WERI-Rb-1 (cell line): ENCODE measurements at regions not wholly inside any gene's neighbourhood (a gene's known extent, or its start where the extent isn't known, plus 50 kb on each side); places are given as distances from the start of the nearest gene placed in this dataset.
"Not testable (repeated sequence)": the region's sequence is repeated elsewhere in the genome, so short reads cannot be mapped to it uniquely, and the experiment has no call there.

ENCODE experiments used
- DNase-seq: peaks from one replicate; pipeline ENCODE4 v3.0.0-alpha.2; 2020
- H3K27ac ChIP-seq: fragments of 250-450 bp; sonication (Bioruptor Pico); 2 replicates; pipeline ENCODE4 v1.5.1; 2020; ENCODE audit warnings: mild to moderate bottlenecking, moderate library complexity
- H3K27me3 ChIP-seq: fragments of 250-450 bp; sonication (Bioruptor Pico); 2 replicates; pipeline ENCODE4 v1.5.1; 2021; ENCODE audit warnings: mild to moderate bottlenecking, low read depth, moderate library complexity; ENCODE audit not compliant: insufficient read depth, severe bottlenecking
- H3K36me3 ChIP-seq: fragments of 250-450 bp; sonication (Bioruptor Pico); 2 replicates; pipeline ENCODE4 v1.5.1; 2020; ENCODE audit warnings: mild to moderate bottlenecking, moderate library complexity
- H3K4me3 ChIP-seq: 2 replicates; pipeline ENCODE4 v1.5.1; 2011; ENCODE audit warnings: low read depth, mild to moderate bottlenecking, control low read depth, low read length
- H3K9me3 ChIP-seq: fragments of 250-450 bp; sonication (Bioruptor Pico); 2 replicates; pipeline ENCODE4 v1.5.1; 2021; ENCODE audit warnings: mild to moderate bottlenecking, moderate library complexity; ENCODE audit not compliant: severe bottlenecking
- TF ChIP-seq, protein P1 (sequence below): IDR thresholded peaks from 2 replicates; pipeline ENCODE4 v1.5.1; 2011; ENCODE audit warnings: low read depth, mild to moderate bottlenecking, control low read depth, inconsistent platforms, low read length

DNA sequence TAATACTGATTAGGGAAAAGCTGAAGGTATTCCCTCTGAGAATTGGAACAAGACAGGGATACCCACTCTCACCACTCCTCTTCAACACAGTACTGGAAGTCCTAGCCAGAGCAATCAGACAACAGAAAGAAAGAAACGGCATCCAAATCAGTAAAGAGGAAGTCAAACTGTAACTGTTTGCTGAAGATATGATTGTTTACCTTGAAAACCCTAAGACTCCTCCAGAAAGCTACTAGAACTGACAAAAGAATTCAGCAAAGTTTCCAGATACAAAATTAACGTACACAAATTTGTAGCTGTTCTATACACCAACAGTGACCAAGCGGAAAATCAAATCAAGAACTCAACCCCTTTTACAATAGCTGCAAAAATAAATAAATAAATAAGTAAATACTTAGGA, 78.6 kb downstream of the EXTL2 start:
- no peak overlapping the region for H3K4me3 ChIP-seq
- H3K9me3 ChIP-seq: no peaks in the 10 kb centered on the region
- TF ChIP-seq, protein P1, sequence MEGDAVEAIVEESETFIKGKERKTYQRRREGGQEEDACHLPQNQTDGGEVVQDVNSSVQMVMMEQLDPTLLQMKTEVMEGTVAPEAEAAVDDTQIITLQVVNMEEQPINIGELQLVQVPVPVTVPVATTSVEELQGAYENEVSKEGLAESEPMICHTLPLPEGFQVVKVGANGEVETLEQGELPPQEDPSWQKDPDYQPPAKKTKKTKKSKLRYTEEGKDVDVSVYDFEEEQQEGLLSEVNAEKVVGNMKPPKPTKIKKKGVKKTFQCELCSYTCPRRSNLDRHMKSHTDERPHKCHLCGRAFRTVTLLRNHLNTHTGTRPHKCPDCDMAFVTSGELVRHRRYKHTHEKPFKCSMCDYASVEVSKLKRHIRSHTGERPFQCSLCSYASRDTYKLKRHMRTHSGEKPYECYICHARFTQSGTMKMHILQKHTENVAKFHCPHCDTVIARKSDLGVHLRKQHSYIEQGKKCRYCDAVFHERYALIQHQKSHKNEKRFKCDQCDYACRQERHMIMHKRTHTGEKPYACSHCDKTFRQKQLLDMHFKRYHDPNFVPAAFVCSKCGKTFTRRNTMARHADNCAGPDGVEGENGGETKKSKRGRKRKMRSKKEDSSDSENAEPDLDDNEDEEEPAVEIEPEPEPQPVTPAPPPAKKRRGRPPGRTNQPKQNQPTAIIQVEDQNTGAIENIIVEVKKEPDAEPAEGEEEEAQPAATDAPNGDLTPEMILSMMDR: no peak
- DNase-seq: no peak
- H3K36me3 ChIP-seq: no peaks in the 10 kb centered on the region
- no peak overlapping the region for H3K27ac ChIP-seq
- no peaks in the 10 kb centered on the region for H3K27me3 ChIP-seq

DNA sequence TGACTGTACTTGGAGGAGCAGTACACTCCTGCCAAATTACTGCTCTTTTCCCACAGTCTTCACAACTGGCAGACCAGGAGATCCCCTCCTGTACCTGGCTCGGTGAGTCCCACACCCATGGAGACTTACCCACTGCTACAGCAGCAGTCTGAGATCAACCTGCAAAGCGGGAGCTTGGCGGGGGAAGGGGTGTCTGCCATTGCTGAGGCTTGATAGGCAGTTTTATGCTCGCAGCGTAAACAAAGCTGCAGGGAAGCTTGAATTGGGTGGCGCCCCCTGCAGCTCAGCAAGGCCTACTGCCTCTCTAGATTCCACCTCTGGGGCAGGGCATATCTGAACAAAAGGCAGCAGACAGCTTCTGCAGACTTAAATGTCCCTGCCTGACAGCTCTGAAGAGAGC, 74.4 kb downstream of the EXTL2 start:
- H3K27me3 ChIP-seq, H3K36me3 ChIP-seq, H3K4me3 ChIP-seq, H3K9me3 ChIP-seq, H3K27ac ChIP-seq: not testable (repeated sequence)
- DNase-seq: peak; percentile 20

DNA sequence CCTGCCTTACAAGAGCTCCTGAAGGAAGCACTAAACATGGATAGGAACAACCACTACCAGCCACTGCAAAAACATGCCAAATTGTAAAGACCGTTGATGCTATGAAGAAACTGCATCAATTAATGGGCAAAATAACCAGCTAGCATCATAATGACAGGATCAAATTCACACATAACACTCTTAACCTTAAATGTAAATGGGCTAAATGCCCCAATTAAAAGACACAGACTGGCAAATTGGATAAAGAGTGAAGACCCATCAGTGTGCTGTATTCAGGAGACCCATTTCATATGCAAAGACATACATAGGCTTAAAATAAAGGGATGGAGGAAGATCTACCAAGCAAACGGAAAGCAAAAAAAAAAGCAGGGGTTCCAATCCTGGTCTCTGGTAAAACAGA, 72.7 kb downstream of the EXTL2 start:
- not testable (repeated sequence) for H3K27me3 ChIP-seq, DNase-seq, H3K4me3 ChIP-seq, H3K36me3 ChIP-seq, H3K9me3 ChIP-seq, H3K27ac ChIP-seq
